B cell (primary cell): ENCODE measurements at regions not wholly inside any gene's neighbourhood (a gene's known extent, or its start where the extent isn't known, plus 50 kb on each side); places are given as distances from the start of the nearest gene placed in this dataset.

Source experiments
- ATAC-seq: fragments of 200-7000 bp; cut with Tn5 transposase; one replicate; pipeline ENCODE4 v1.10.0; 2021; ENCODE audit warnings: low read depth, mild to moderate bottlenecking, moderate number of reproducible peaks, moderate library complexity
- CTCF ChIA-PET: fragments of 350-600 bp; sonication (Branson Sonifier 250); formaldehyde crosslinking; loops from one replicate; lab custom pipeline; 2021; ENCODE audit warnings: antibody characterized with exemption, inconsistent platforms; lab: Charles Lee
- POLR2A ChIA-PET: fragments of 350-600 bp; sonication (Branson Sonifier 250); formaldehyde crosslinking; loops from one replicate; lab custom pipeline; 2021; ENCODE audit warnings: antibody characterized with exemption; lab: Charles Lee
- DNase-seq: peaks from one replicate; pipeline ENCODE4 v3.0.0; 2013
- H2AFZ ChIP-seq: 2 replicates; pipeline ENCODE4 v1.6.1; 2012; ENCODE audit warnings: mild to moderate bottlenecking, low read depth, low read length; ENCODE audit not compliant: insufficient read depth, poor library complexity, severe bottlenecking
- H3K27ac ChIP-seq, 2 donors: 1 replicate in 1 of 2; 2 replicates in 1 of 2; pipeline ENCODE4 v1.5.1; 2012 to 2013; ENCODE audit warnings: low read length in 2 of 2, mild to moderate bottlenecking in 2 of 2, moderate library complexity in 1 of 2
- H3K27me3 ChIP-seq, 4 experiments: fragments of 200-600 bp in 1 of 4; sonication (generic) in 1 of 4; replicated peaks in 1 of 4; 1 replicate in 2 of 4; 2 replicates in 2 of 4; pipeline versions ENCODE4 v1.6.1 to v1.7.0; 2013 to 2016; ENCODE audit warnings: low read length in 3 of 4, mild to moderate bottlenecking in 2 of 4, mixed read lengths in 1 of 4, moderate library complexity in 1 of 4; ENCODE audit not compliant: insufficient read depth in 4 of 4, control insufficient read depth in 3 of 4; ENCODE audit errors: control extremely low read depth in 1 of 4
- H3K36me3 ChIP-seq, 2 experiments: replicated peaks in 1 of 2; 1 replicate in 1 of 2; 2 replicates in 1 of 2; pipeline versions ENCODE4 v1.6.1 to v1.7.1; 2013; ENCODE audit warnings: low read length in 1 of 2; ENCODE audit not compliant: insufficient read depth in 2 of 2, control insufficient read depth in 1 of 2; ENCODE audit errors: control extremely low read depth in 1 of 2, extremely low read depth in 1 of 2
- H3K4me1 ChIP-seq, 2 donors: fragments of 200-600 bp in 1 of 2; sonication (generic) in 1 of 2; 1 replicate in 1 of 2; 2 replicates in 1 of 2; pipeline versions ENCODE4 v1.5.1 to v1.6.1; 2013 to 2017; ENCODE audit warnings: low read length in 2 of 2; ENCODE audit not compliant: control insufficient read depth in 2 of 2, insufficient read depth in 2 of 2
- H3K4me2 ChIP-seq: replicated peaks from 2 replicates; pipeline ENCODE3; 2012; ENCODE audit warnings: mild to moderate bottlenecking, low read depth, low read length; ENCODE audit not compliant: poor library complexity, severe bottlenecking
- H3K4me3 ChIP-seq, 5 experiments: fragments of 200-600 bp in 1 of 5; sonication (generic) in 1 of 5; 1 replicate in 3 of 5; 2 replicates in 2 of 5; pipeline versions ENCODE4 v1.5.1 to v1.7.0; 2011 to 2016; ENCODE audit warnings: low read length in 4 of 5, mild to moderate bottlenecking in 4 of 5, low read depth in 2 of 5, control low read depth in 1 of 5, moderate library complexity in 1 of 5; ENCODE audit not compliant: insufficient read depth in 1 of 5; ENCODE audit errors: control extremely low read depth in 1 of 5, extremely low read depth in 1 of 5
- H3K79me2 ChIP-seq: fragments of 200-600 bp; sonication (generic); one replicate; pipeline ENCODE4 v1.6.0; 2016; ENCODE audit warnings: low read length; ENCODE audit not compliant: control insufficient read depth, insufficient read depth
- H3K9ac ChIP-seq: fragments of 200-600 bp; sonication (generic); 2 replicates; pipeline ENCODE4 v1.6.1; 2017; ENCODE audit warnings: mild to moderate bottlenecking, low read length, moderate library complexity
- H3K9me3 ChIP-seq, 3 donors: one replicate each; pipeline versions ENCODE4 v1.6.1 to v1.7.1; 2013; ENCODE audit warnings: low read length in 2 of 3; ENCODE audit not compliant: control insufficient read depth in 2 of 3, insufficient read depth in 1 of 3; ENCODE audit errors: control extremely low read depth in 1 of 3
- H4K20me1 ChIP-seq: 2 replicates; pipeline ENCODE4 v1.6.0; 2012; ENCODE audit warnings: mild to moderate bottlenecking, low read length; ENCODE audit not compliant: insufficient read depth, control insufficient read depth, poor library complexity, severe bottlenecking
- H3K27ac Mint-ChIP-seq: one replicate; pipeline ENCODE4 v1.8.0; 2021; ENCODE audit warnings: mixed read lengths
- H3K27me3 Mint-ChIP-seq: one replicate; pipeline ENCODE4 v1.8.0; 2021; ENCODE audit warnings: mixed read lengths
- H3K4me1 Mint-ChIP-seq: one replicate; pipeline ENCODE4 v1.8.0; 2021; ENCODE audit warnings: mixed read lengths
- H3K4me3 Mint-ChIP-seq: one replicate; pipeline ENCODE4 v1.8.0; 2021; ENCODE audit warnings: mixed read lengths
- H3K9me3 Mint-ChIP-seq: one replicate; pipeline ENCODE4 v1.8.0; 2022; ENCODE audit warnings: mixed read lengths; ENCODE audit not compliant: insufficient read depth
- EZH2 ChIP-seq: IDR thresholded peaks from 2 replicates; pipeline ENCODE4 v1.6.1; 2012; ENCODE audit warnings: borderline replicate concordance, low read depth, mild to moderate bottlenecking, moderate library complexity, low read length; ENCODE audit not compliant: insufficient read depth, poor library complexity, severe bottlenecking
- WGBS: methylation state at CpG from one replicate; pipeline ENCODE4 v1.1.5; 2013; ENCODE audit warnings: missing lambda C conversion rate; ENCODE audit not compliant: insufficient coverage; 5-methylcytosine and 5-hydroxymethylcytosine counted together
- intact Hi-C: fragments of 100-400 bp; cut with micrococcal nuclease; formaldehyde crosslinking; loops from one replicate; pipeline ENCODE4 v1.10.0; 2022
- TF ChIP-seq, protein P1 (sequence below): fragments of 200-600 bp; IDR thresholded peaks from one replicate; pipeline ENCODE4 v1.8.0; 2022; ENCODE audit warnings: antibody characterized with exemption, mild to moderate bottlenecking

DNA sequence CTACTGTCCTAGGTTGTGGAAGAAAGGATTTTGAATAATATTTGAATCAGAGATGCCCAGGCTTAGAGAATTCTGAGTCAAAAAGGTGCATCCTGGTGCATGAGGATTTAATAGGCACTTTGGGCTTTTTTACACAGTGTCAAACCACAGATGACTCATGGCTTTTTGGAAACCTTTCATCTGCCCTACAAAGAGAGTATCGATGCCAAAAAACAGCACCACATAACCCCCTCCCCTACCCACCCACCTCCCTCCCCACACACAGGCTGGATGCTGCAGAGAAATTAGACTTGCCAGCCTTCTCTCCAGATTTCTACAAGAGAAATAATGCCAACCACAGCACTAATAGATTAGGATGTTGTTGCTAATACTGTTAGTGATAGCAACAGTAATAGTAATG lies 779.3 kb downstream of the NLGN4X start:
- H3K36me3 ChIP-seq = no peaks in the 10 kb centered on the region
- no peak overlapping the region for H3K4me2 ChIP-seq
- Mint-ChIP-seq H3K4me1 (no peaks in the 10 kb centered on the region), H3K27me3 (no peaks in the 10 kb centered on the region), H3K27ac (no peak overlapping the region), H3K9me3 (no peaks in the 10 kb centered on the region), H3K4me3 (no peak overlapping the region)
- TF ChIP-seq, protein P1, sequence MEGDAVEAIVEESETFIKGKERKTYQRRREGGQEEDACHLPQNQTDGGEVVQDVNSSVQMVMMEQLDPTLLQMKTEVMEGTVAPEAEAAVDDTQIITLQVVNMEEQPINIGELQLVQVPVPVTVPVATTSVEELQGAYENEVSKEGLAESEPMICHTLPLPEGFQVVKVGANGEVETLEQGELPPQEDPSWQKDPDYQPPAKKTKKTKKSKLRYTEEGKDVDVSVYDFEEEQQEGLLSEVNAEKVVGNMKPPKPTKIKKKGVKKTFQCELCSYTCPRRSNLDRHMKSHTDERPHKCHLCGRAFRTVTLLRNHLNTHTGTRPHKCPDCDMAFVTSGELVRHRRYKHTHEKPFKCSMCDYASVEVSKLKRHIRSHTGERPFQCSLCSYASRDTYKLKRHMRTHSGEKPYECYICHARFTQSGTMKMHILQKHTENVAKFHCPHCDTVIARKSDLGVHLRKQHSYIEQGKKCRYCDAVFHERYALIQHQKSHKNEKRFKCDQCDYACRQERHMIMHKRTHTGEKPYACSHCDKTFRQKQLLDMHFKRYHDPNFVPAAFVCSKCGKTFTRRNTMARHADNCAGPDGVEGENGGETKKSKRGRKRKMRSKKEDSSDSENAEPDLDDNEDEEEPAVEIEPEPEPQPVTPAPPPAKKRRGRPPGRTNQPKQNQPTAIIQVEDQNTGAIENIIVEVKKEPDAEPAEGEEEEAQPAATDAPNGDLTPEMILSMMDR = no peak
- TF ChIP-seq EZH2 = no peak
- DNase-seq = no peak
- POLR2A ChIA-PET = no interaction called here
- H2AFZ ChIP-seq = no peak overlapping the region
- no peak for ATAC-seq
- CTCF ChIA-PET = no interaction called here
- no peaks in the 10 kb centered on the region for H3K79me2 ChIP-seq
- no peaks in the 10 kb centered on the region for H3K4me1 ChIP-seq
- H3K4me3 ChIP-seq = no peak overlapping the region
- no peaks in the 10 kb centered on the region for H3K9me3 ChIP-seq
- 88% methylated on average over 1 of the region's 1 CpG for WGBS
- no peaks in the 10 kb centered on the region for H4K20me1 ChIP-seq
- no peak overlapping the region for H3K27ac ChIP-seq
- H3K27me3 ChIP-seq = no peaks in the 10 kb centered on the region
- H3K9ac ChIP-seq = no peak overlapping the region
- intact Hi-C loops = no loop called here

DNA sequence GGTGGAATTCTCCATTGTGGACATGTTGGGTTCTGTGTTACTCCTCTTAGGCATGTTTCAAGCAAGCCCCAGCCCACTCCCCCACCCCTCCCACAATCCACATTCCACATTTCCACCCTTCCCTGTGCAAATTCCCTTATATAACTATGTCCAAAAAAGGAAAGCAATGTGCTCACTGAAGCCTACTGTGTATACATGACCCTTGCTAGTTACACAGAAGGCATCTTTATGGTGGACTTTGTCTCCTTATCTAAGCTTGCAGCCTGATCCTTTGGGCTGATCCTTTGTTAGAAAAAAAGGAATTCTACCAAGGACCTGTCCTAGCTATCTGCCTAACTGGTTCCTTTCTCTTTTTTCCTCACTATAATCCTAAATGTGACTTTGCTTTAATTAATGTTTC lies 796.8 kb downstream of the NLGN4X start:
- no peak overlapping the region for H3K27ac ChIP-seq
- H3K79me2 ChIP-seq = no peaks in the 10 kb centered on the region
- CTCF ChIA-PET = no interaction called here
- Mint-ChIP-seq H3K9me3 (no peaks in the 10 kb centered on the region), H3K27me3 (no peaks in the 10 kb centered on the region), H3K4me1 (no peaks in the 10 kb centered on the region), H3K4me3 (no peak overlapping the region), H3K27ac (no peak overlapping the region)
- intact Hi-C loops = no loop called here
- TF ChIP-seq EZH2 = no peak
- TF ChIP-seq, protein P1 = no peak
- no peaks in the 10 kb centered on the region for H4K20me1 ChIP-seq
- H3K36me3 ChIP-seq = no peaks in the 10 kb centered on the region
- H3K4me2 ChIP-seq = no peak overlapping the region
- H3K4me3 ChIP-seq = no peak overlapping the region
- H3K9ac ChIP-seq = no peak overlapping the region
- no peak overlapping the region for H2AFZ ChIP-seq
- no peaks in the 10 kb centered on the region for H3K9me3 ChIP-seq
- POLR2A ChIA-PET = no interaction called here
- no peaks in the 10 kb centered on the region for H3K4me1 ChIP-seq
- ATAC-seq = no peak
- DNase-seq = no peak
- H3K27me3 ChIP-seq = no peaks in the 10 kb centered on the region
